ENCODE measurements at regions not wholly inside any gene's neighbourhood (a gene's known extent, or its start where the extent isn't known, plus 50 kb on each side); places are given as distances from the start of the nearest gene placed in this dataset.

DNA sequence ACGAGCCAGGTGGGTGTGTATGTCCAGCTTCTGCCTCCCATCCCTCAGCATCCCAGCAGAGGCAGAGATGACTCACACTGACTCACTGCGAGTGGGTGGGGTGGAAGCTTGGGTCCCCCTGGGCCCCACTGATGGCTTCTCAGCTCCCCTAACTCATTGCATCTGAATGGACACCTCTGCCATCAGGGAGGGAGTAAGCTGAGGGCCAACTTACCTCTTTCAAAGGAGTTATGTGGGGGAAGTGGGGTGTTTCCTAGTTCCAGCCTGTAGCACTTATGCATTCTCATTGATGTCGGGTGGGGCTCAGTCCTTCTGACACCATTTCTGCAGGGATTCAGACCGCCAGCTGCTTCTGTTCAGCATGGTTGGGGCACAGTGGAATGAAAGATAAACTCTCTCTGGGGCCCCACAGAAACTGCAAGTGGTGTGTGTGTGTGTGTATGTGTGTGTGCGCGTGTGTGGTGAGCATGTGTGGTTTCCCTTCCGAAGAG, 1425.8 kb downstream of the TBC1D22A start:
- ATAC-seq (ENCODE audit: low FRiP score) (no peak), DNase-seq (ENCODE audit: low spot score) (no peak)
- TF ChIP-seq, protein P1, sequence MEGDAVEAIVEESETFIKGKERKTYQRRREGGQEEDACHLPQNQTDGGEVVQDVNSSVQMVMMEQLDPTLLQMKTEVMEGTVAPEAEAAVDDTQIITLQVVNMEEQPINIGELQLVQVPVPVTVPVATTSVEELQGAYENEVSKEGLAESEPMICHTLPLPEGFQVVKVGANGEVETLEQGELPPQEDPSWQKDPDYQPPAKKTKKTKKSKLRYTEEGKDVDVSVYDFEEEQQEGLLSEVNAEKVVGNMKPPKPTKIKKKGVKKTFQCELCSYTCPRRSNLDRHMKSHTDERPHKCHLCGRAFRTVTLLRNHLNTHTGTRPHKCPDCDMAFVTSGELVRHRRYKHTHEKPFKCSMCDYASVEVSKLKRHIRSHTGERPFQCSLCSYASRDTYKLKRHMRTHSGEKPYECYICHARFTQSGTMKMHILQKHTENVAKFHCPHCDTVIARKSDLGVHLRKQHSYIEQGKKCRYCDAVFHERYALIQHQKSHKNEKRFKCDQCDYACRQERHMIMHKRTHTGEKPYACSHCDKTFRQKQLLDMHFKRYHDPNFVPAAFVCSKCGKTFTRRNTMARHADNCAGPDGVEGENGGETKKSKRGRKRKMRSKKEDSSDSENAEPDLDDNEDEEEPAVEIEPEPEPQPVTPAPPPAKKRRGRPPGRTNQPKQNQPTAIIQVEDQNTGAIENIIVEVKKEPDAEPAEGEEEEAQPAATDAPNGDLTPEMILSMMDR (IDR thresholded peaks at IDR 0.05), result no peak

DNA sequence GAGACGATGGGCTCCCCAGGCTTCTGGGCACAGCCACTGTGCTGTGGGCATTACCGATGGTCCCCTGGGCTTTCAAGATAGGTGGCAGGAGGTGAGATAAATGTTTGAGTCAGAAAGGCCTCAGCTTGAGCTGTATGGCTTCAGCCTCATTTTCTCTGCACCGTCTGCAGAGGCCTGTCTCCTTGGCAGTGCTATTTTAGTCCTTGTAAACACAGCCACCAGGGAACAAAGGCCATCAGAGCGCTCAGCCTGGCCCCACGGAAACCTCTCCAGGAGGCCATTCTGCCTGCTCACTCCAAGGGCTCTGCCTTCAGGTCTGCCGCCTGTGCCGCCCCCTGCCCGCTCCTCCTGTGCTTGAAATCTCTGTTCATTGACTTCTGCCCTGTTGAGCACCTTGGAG, 1424.9 kb downstream of the TBC1D22A start:
- DNase-seq (ENCODE audit: low spot score), result no peak
- TF ChIP-seq, protein P1 (IDR thresholded peaks at IDR 0.05), result no peak
- no peak for ATAC-seq (ENCODE audit: low FRiP score)

DNA sequence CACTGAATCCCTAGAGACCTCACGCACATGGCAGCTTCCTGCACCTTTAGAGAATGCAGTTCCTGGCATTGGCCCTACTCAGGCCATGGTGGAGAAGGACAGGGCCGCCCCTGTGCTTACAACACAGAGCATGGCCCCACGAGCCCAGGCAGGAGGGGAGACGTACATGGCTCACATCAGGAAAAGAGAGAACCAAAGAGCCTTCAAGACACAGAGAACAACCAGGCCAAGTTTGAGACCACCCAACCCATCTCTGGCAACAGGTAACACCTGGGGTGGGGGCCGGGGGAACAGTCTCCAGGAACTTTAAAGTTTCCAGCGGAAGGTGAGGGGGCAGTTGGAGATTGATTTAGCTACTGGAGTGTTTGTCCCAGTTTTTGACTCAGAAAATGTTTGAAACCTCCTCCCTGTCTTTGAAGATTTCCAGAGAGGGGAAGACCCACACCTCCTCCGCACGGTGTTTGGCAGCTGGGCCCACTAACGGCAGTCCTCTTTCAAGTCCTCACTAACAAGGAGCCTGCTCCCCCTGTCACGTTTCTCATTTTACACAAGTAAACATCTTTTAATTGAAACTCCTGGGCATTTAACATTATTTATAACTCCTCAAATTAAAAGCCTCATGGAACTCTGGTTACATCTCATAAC, 1423.8 kb downstream of the TBC1D22A start:
- TF ChIP-seq, protein P1 (IDR thresholded peaks at IDR 0.05), result no peak
- ATAC-seq (ENCODE audit: low FRiP score), result no peak

DNA sequence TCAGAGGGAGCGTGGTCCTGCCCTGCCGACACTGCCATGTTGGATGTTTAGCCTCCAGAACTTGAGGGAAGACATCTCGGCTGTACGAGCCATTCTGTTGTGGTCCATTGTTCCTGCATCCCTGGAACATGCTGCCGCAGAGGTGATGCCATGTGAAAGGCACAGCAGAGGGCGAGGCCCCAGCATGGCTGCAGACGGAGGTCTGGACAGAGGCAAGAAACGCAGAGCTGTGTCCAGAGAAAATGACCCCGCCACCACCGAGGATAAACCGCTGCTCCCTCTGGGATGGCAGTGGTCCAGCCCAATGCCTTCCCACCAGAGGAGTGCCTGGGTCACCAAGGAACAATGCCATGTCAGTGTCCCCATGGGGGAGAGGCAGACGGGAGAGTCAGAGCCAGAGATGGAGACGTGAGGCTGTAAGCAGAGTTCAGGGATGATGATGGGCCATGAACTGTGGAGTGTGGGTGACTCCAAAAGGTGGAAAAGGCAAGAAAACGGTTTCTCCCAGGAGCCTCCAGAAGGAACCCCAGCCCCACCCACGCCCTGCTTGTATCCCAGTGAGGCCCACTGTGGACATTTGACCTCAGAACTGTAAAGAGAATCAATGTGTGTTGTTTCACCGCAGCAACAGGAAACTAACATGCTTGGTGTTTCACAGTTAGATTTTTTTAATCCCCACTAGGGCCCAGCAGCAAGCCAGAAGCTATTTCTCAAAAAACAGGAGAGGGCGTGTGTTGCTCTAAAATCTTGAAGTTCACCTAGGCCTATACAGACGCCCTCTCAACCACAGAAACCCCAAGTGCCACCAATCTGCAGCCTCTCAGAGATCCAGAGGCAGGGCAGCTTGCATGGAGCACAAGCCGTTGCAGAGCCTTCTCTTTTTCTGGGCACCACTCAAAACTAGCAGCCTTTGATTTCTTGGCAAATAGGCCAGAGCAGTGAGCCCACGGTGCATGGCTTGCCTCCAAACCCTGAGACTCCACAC, 1422.9 kb downstream of the TBC1D22A start:
- DNase-seq (ENCODE audit: low spot score), result no peak
- no peak for ATAC-seq (ENCODE audit: low FRiP score)
- TF ChIP-seq, protein P1 (IDR thresholded peaks at IDR 0.05), result no peak

More for the DNA sequence above, 1423.8 kb downstream of the TBC1D22A start:
- no peak for DNase-seq (ENCODE audit: low spot score)

DNA sequence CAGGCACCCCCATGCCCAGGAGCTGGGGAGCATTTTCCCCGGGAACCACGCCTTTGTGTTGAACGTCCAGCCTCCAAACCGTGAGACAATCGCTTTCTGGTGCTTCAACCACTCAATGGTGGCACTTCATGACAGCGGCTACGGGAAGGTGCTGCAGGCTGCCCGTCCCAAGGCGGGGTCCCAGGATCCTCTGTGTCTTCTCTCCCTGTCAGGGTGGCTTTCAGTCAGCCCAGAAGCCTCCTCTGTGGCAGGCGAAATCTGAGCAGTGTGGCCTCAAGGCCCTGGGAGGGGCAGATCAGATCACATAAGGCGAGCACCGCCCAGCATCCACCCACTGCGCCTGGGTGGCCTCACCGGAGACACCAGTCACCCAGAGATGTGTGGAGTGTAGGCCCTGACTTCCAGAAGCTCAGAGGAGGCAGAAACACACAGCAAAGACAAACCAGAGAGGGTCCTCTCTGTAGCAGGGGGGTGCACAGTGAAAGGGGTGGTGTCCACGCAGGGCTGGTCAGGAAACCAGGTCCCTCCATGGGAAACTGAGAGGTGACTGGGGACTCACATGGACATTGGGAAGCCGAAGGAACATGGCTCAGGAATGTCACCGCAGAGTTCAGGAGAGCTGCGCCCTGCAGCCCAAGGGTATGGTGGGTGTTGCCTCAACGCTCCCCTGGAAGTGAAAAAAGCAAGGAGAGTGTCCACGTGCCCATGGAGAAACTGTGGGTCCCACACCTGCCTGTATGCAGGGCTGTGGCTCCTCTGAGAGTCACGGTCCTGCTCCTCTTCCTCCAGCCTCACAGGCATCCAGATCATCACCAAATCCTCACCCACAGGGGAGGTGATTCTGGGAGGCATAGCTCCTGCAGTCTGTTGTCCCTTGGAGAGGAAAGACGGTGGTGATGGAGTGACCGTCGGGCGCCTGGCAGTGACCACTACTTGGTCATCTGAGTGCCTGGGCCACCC, 1420.7 kb downstream of the TBC1D22A start:
- TF ChIP-seq, protein P1 (IDR thresholded peaks at IDR 0.05), result no peak
- DNase-seq (ENCODE audit: low spot score), result no peak
- no peak for ATAC-seq (ENCODE audit: low FRiP score)

DNA sequence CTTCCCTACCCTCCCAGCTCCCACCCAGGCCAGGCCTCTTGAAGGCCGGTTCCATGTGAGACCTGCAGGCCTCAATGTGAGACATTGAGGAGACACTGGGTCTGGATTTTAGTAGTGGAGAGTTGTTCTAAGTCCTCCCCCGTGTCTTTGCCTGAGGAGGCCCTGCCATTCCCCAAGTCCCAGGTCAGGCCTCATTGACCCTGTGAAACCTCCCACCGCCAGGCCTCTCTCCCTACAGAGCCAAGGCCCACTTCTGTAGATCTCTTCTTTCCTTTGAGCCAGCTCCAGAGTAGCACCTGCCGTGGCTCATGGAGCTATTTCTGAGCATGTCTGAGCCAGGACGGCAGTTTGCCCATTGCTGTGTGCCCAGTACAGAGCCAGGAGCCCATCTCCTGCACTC, 1419.6 kb downstream of the TBC1D22A start:
- no peak for ATAC-seq (ENCODE audit: low FRiP score)
- TF ChIP-seq, protein P1 (IDR thresholded peaks at IDR 0.05), result no peak
- DNase-seq (ENCODE audit: low spot score), result no peak

Measured in omental fat pad (tissue), 3 donors.